ENCODE measurements at regions not wholly inside any gene's neighbourhood (a gene's known extent, or its start where the extent isn't known, plus 50 kb on each side); places are given as distances from the start of the nearest gene placed in this dataset.

DNA sequence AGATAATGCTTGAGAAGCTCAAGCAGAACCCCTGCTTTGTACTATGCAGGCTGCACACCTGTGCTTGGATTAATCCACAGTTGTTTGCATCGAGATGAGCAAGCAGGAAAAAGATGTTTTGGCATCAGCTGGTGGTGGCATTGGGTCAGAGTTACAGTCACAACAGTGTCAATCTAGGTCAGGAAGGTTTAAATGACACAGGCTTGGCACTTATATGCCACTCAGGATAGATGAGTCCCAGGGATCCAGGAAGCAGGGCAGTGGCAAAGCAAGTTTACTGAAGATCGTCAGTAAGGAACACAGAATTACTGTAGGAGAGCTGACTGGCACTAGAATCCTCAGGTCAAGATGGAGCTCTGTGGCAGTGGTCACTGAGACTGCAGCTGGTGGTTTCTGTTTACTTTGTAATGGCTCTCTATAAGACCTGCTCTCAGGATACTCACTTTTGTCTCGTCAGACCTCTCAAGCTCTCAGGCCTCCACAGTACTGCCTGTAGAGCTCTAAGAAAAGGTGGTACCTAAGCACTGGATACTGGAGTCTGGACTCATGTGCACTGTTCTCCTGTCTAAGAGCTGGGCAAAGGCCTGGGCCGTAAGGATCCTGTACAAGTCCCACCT is 110.1 kb upstream of the HS3ST5 start:
- no peak for TF ChIP-seq SNRNP70 (optimal IDR thresholded peaks at IDR 0.05; ENCODE audit: low read depth, low read length)
- no peak for TF ChIP-seq KDM1A (IDR thresholded peaks at IDR 0.05)
- TF ChIP-seq, protein P1, sequence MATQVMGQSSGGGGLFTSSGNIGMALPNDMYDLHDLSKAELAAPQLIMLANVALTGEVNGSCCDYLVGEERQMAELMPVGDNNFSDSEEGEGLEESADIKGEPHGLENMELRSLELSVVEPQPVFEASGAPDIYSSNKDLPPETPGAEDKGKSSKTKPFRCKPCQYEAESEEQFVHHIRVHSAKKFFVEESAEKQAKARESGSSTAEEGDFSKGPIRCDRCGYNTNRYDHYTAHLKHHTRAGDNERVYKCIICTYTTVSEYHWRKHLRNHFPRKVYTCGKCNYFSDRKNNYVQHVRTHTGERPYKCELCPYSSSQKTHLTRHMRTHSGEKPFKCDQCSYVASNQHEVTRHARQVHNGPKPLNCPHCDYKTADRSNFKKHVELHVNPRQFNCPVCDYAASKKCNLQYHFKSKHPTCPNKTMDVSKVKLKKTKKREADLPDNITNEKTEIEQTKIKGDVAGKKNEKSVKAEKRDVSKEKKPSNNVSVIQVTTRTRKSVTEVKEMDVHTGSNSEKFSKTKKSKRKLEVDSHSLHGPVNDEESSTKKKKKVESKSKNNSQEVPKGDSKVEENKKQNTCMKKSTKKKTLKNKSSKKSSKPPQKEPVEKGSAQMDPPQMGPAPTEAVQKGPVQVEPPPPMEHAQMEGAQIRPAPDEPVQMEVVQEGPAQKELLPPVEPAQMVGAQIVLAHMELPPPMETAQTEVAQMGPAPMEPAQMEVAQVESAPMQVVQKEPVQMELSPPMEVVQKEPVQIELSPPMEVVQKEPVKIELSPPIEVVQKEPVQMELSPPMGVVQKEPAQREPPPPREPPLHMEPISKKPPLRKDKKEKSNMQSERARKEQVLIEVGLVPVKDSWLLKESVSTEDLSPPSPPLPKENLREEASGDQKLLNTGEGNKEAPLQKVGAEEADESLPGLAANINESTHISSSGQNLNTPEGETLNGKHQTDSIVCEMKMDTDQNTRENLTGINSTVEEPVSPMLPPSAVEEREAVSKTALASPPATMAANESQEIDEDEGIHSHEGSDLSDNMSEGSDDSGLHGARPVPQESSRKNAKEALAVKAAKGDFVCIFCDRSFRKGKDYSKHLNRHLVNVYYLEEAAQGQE (IDR thresholded peaks at IDR 0.05; ENCODE audit: borderline replicate concordance) = no peak
- TF ChIP-seq, protein P1 (CRISPR knock-in tag; IDR thresholded peaks at IDR 0.05; ENCODE audit: low read depth) = no peak
- TF ChIP-seq ZNF121 (CRISPR knock-in tag; conservative IDR thresholded peaks at IDR 0.05) = no peak
- TF ChIP-seq EZH2 (IDR thresholded peaks at IDR 0.05; ENCODE audit: borderline replicate concordance, low read depth, low read length) = no peak
- no peak for TF ChIP-seq CHD2 (IDR thresholded peaks at IDR 0.05; ENCODE audit: low read depth, low read length)
- TF ChIP-seq, protein P2, sequence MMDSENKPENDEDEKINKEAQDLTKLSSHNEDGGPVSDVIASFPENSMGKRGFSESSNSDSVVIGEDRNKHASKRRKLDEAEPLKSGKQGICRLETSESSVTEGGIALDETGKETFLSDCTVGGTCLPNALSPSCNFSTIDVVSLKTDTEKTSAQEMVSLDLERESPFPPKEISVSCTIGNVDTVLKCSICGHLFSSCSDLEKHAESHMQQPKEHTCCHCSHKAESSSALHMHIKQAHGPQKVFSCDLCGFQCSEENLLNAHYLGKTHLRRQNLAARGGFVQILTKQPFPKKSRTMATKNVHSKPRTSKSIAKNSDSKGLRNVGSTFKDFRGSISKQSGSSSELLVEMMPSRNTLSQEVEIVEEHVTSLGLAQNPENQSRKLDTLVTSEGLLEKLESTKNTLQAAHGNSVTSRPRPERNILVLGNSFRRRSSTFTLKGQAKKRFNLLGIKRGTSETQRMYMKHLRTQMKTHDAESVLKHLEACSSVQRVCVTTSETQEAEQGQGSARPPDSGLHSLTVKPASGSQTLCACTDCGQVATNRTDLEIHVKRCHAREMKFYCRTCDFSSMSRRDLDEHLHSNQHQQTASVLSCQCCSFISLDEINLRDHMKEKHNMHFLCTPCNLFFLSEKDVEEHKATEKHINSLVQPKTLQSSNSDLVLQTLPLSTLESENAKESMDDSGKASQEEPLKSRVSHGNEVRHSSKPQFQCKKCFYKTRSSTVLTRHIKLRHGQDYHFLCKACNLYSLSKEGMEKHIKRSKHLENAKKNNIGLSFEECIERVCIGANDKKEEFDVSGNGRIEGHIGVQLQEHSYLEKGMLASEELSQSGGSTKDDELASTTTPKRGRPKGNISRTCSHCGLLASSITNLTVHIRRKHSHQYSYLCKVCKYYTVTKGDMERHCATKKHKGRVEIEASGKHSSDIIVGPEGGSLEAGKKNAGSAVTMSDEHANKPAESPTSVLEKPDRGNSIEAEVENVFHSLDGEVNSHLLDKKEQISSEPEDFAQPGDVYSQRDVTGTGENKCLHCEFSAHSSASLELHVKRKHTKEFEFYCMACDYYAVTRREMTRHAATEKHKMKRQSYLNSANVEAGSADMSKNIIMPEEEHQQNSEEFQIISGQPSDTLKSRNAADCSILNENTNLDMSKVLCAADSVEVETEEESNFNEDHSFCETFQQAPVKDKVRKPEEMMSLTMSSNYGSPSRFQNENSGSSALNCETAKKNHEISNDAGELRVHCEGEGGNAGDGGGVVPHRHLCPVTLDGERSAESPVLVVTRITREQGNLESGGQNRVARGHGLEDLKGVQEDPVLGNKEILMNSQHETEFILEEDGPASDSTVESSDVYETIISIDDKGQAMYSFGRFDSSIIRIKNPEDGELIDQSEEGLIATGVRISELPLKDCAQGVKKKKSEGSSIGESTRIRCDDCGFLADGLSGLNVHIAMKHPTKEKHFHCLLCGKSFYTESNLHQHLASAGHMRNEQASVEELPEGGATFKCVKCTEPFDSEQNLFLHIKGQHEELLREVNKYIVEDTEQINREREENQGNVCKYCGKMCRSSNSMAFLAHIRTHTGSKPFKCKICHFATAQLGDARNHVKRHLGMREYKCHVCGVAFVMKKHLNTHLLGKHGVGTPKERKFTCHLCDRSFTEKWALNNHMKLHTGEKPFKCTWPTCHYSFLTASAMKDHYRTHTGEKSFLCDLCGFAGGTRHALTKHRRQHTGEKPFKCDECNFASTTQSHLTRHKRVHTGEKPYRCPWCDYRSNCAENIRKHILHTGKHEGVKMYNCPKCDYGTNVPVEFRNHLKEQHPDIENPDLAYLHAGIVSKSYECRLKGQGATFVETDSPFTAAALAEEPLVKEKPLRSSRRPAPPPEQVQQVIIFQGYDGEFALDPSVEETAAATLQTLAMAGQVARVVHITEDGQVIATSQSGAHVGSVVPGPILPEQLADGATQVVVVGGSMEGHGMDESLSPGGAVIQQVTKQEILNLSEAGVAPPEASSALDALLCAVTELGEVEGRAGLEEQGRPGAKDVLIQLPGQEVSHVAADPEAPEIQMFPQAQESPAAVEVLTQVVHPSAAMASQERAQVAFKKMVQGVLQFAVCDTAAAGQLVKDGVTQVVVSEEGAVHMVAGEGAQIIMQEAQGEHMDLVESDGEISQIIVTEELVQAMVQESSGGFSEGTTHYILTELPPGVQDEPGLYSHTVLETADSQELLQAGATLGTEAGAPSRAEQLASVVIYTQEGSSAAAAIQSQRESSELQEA (IDR thresholded peaks at IDR 0.05; ENCODE audit: low read depth) = no peak
- no peak for TF ChIP-seq KLF13 (tag; IDR thresholded peaks at IDR 0.05; ENCODE audit: borderline replicate concordance, low read depth)
- no peak for TF ChIP-seq POLR2AphosphoS2 (IDR thresholded peaks at IDR 0.05; ENCODE audit: low read length)

All from K562 (cell line).